Natural killer cell (primary cell): ENCODE measurements at regions not wholly inside any gene's neighbourhood (a gene's known extent, or its start where the extent isn't known, plus 50 kb on each side); places are given as distances from the start of the nearest gene placed in this dataset.
"Not testable (repeated sequence)": the region's sequence is repeated elsewhere in the genome, so short reads cannot be mapped to it uniquely, and the experiment has no call there.

Source experiments
- ATAC-seq, 3 donors: fragments of 150-1000 bp in 2 of 3; fragments of 200-7000 bp in 1 of 3; cut with Tn5 transposase; 1 replicate in 1 of 3; 2 replicates in 2 of 3; pipeline ENCODE4 v1.10.0; 2021; ENCODE audit warnings: mild to moderate bottlenecking in 2 of 3, moderate library complexity in 2 of 3
- DNase-seq, 2 donors: peaks; one replicate each; pipeline versions ENCODE4 v3.0.0 to v3.0.0-alpha.2; 2013 to 2021; ENCODE audit warnings: mixed read lengths in 1 of 2
- H3K27ac ChIP-seq: one replicate; pipeline ENCODE4 v1.5.1; 2013; ENCODE audit warnings: mild to moderate bottlenecking, low read length
- H3K27me3 ChIP-seq: one replicate; pipeline ENCODE4 v1.6.1; 2013; ENCODE audit warnings: low read length; ENCODE audit not compliant: control insufficient read depth, insufficient read depth
- H3K36me3 ChIP-seq: one replicate; pipeline ENCODE4 v1.6.1; 2013; ENCODE audit warnings: low read length; ENCODE audit not compliant: control insufficient read depth, insufficient read depth
- H3K4me1 ChIP-seq: one replicate; pipeline ENCODE4 v1.6.1; 2013; ENCODE audit warnings: low read length; ENCODE audit not compliant: control insufficient read depth, insufficient read depth
- H3K4me3 ChIP-seq: one replicate; pipeline ENCODE4 v1.5.1; 2013; ENCODE audit warnings: low read length
- H3K9me3 ChIP-seq: one replicate; pipeline ENCODE4 v1.6.1; 2013; ENCODE audit warnings: low read length; ENCODE audit not compliant: control insufficient read depth, insufficient read depth
- H3K27ac Mint-ChIP-seq, 2 donors: one replicate each; pipeline ENCODE4 v1.8.0; 2022; ENCODE audit warnings: mild to moderate bottlenecking in 2 of 2, mixed read lengths in 2 of 2, moderate library complexity in 1 of 2
- H3K27me3 Mint-ChIP-seq, 2 donors: one replicate each; pipeline ENCODE4 v1.8.0; 2022; ENCODE audit warnings: low read depth in 2 of 2, mixed read lengths in 2 of 2
- H3K36me3 Mint-ChIP-seq: one replicate; pipeline ENCODE4 v1.8.0; 2022; ENCODE audit warnings: mixed read lengths
- H3K4me1 Mint-ChIP-seq, 2 donors: one replicate each; pipeline ENCODE4 v1.8.0; 2022; ENCODE audit warnings: mixed read lengths in 2 of 2
- H3K4me3 Mint-ChIP-seq: one replicate; pipeline ENCODE4 v1.8.0; 2022; ENCODE audit warnings: mild to moderate bottlenecking, moderate library complexity, mixed read lengths
- H3K9me3 Mint-ChIP-seq, 2 donors: one replicate each; pipeline ENCODE4 v1.8.0; 2022; ENCODE audit warnings: mixed read lengths in 2 of 2
- WGBS: methylation state at CpG from one replicate; pipeline ENCODE4 v1.1.7; 2013; ENCODE audit warnings: missing lambda C conversion rate; ENCODE audit not compliant: insufficient coverage; 5-methylcytosine and 5-hydroxymethylcytosine counted together
- intact Hi-C: fragments of 100-400 bp; cut with micrococcal nuclease; formaldehyde crosslinking; loops from one replicate; pipeline ENCODE4 v1.14.2; 2022
- TF ChIP-seq, protein P1 (sequence below): fragments of 200-600 bp; IDR thresholded peaks from one replicate; pipeline ENCODE4 v1.8.0; 2022; ENCODE audit warnings: antibody characterized with exemption

DNA sequence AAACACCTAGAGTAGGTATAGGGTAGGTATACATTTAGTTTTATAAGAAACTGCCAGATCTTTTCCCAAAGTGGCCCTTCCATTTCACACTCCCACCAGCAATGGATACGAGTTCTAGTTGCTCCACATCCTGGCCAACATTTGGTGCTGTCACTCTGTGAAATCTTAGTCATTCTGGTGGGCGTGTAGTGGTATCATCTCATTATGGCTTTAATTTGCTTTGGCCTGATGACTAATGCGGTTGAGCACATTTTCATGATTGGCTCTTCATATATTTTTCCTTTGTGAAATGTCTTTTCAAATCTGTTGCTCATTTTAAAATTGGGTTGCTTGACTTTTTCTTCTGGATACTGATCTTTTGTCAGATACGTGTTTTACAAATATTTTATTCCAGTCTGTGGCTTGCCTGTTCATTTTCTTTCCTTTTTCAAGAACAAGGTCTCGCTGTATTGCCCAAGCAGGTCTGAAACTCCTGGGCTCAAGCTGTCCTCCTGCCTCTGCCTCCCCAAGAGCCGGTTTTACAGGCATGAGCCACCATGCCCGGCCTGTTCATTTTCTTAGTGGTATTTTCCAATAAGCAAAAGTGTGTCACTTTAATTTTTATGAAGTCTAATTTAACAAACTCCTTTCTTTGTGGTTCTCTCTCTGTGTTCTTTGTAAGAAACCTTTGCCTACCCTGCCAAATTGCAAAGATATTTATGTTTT lies 192.4 kb downstream of the SEC14L1 start:
- no peaks in the 10 kb centered on the region for H3K36me3 Mint-ChIP-seq
- 80% methylated on average over 7 of the region's 7 CpGs for WGBS
- TF ChIP-seq, protein P1, sequence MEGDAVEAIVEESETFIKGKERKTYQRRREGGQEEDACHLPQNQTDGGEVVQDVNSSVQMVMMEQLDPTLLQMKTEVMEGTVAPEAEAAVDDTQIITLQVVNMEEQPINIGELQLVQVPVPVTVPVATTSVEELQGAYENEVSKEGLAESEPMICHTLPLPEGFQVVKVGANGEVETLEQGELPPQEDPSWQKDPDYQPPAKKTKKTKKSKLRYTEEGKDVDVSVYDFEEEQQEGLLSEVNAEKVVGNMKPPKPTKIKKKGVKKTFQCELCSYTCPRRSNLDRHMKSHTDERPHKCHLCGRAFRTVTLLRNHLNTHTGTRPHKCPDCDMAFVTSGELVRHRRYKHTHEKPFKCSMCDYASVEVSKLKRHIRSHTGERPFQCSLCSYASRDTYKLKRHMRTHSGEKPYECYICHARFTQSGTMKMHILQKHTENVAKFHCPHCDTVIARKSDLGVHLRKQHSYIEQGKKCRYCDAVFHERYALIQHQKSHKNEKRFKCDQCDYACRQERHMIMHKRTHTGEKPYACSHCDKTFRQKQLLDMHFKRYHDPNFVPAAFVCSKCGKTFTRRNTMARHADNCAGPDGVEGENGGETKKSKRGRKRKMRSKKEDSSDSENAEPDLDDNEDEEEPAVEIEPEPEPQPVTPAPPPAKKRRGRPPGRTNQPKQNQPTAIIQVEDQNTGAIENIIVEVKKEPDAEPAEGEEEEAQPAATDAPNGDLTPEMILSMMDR, result no peak
- DNase-seq, result peak; percentile 13 to 55
- peak in 1 of 3 donors; percentile 35 for ATAC-seq
- H3K4me3 Mint-ChIP-seq, result peak overlapping the region; percentile 82
- H3K4me1 Mint-ChIP-seq, result peaks cover 26 to 33% of the 10 kb centered on the region in 2 donors
- Histone ChIP-seq H3K4me3 (no peak overlapping the region), H3K4me1 (peaks cover 43% of the 10 kb centered on the region), H3K27me3 (no peaks in the 10 kb centered on the region), H3K27ac (peak overlapping the region; percentile 40), H3K9me3 (peaks cover 4% of the 10 kb centered on the region), H3K36me3 (no peaks in the 10 kb centered on the region)
- intact Hi-C loops, result loop anchor here (1.0 to 5.0 kb wide), 3 partner anchors 9 to 108 kb away; no protein-coding TSS in a partner anchor
- no peaks in the 10 kb centered on the region for H3K27me3 Mint-ChIP-seq
- no peaks in the 10 kb centered on the region for H3K9me3 Mint-ChIP-seq
- H3K27ac Mint-ChIP-seq, result peak overlapping the region; percentile 83 to 96

DNA sequence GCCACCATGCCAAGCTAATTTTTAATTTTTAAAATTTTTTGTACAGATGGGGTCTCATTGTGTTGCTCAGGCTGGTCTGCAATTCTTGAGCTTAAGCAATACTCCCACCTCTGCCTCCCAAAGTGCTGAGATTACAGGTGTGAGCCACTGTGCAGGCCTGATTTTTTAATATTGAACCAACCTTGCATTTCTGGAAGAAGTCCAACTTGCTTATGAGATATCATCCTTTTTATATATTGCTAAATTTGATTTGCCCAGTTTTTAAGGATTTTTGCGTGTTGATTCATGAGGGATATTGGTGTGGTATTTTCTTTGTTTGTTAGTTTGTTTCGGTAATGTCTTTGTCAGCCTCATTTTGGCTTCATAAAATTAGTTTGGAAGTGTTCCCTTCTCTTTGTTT lies 196.4 kb downstream of the SEC14L1 start:
- ATAC-seq (no peak), DNase-seq (no peak)
- H3K4me1 ChIP-seq, result peaks cover 31% of the 10 kb centered on the region
- H3K27ac ChIP-seq, result no peak overlapping the region
- H3K4me3 ChIP-seq, result no peak overlapping the region
- intact Hi-C loops, result no loop called here
- Mint-ChIP-seq H3K36me3 (no peaks in the 10 kb centered on the region), H3K4me1 (peaks cover 30 to 34% of the 10 kb centered on the region in 2 donors), H3K9me3 (no peaks in the 10 kb centered on the region), H3K4me3 (no peak overlapping the region), H3K27me3 (no peaks in the 10 kb centered on the region), H3K27ac (no peak overlapping the region)
- WGBS, result 100% methylated on average over 2 of the region's 2 CpGs
- peaks cover 4% of the 10 kb centered on the region for H3K9me3 ChIP-seq
- H3K27me3 ChIP-seq, result no peaks in the 10 kb centered on the region
- TF ChIP-seq, protein P1, result no peak
- H3K36me3 ChIP-seq, result no peaks in the 10 kb centered on the region

DNA sequence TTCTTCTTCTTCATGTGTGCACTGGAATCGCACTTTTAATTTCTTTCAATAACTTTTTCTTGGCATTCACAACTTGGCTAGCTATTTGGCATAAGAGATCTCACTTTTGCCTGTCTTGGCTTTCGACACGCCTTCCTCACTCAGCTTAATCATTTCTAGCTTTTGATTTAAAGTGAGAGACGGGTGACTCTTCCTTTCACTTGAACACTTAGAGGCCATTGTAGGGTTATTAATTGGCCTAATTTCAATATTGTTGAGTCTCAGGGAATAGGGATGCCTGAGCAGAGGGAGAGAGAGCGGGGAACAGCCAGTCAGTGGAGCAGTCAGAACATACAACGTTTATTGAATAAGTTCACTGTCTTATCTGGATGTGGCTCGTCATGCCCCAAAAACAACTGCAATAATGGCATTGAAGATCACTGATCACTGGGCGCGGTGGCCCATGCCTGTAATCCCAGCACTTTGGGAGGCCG lies 200.3 kb downstream of the SEC14L1 start:
- peak overlapping the region; percentile 28 for H3K27ac ChIP-seq
- no peak for ATAC-seq

DNA sequence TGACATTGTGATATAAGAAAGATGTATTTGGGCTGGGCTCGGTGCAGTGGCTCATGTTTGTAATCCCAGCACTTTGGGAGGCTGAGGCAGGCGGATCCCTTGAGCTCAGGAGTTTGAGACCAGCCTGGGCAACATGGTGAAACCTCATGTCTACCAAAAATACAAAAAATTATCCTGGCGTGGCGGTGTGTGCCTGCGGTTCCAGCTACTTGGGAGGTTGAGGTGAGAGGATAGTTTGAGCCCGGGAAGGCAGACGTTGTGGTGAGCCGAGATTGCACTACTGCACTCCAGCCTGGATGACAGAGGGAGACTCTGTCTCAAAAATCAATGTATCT lies 201.9 kb downstream of the SEC14L1 start:
- Mint-ChIP-seq H3K4me3 (peak overlapping the region; percentile 83), H3K4me1 (peaks cover 52 to 53% of the 10 kb centered on the region in 2 donors), H3K27ac (peak overlapping the region; percentile 79 to 89)
- 14% methylated on average over 7 of the region's 8 CpGs for WGBS
- intact Hi-C loops, result loop anchor here (1.0 to 2.0 kb wide), 3 partner anchors 9 to 103 kb away; no protein-coding TSS in a partner anchor
- H3K9me3 ChIP-seq, H3K36me3 Mint-ChIP-seq, H3K27me3 ChIP-seq, H3K27me3 Mint-ChIP-seq, H3K4me3 ChIP-seq, H3K9me3 Mint-ChIP-seq, H3K36me3 ChIP-seq: not testable (repeated sequence)
- Histone ChIP-seq H3K4me1 (peaks cover 43% of the 10 kb centered on the region), H3K27ac (peak overlapping the region; percentile 63)
- peak in 1 of 2 donors; percentile 22 for DNase-seq
- ATAC-seq, result peak in 2 of 3 donors; percentile 4 to 6

More for the DNA sequence above, 200.3 kb downstream of the SEC14L1 start:
- no peaks in the 10 kb centered on the region for H3K27me3 ChIP-seq
- no peaks in the 10 kb centered on the region for H3K36me3 ChIP-seq
- Mint-ChIP-seq H3K4me1 (peaks cover 44 to 48% of the 10 kb centered on the region in 2 donors), H3K36me3 (no peaks in the 10 kb centered on the region), H3K4me3 (peak overlapping the region; percentile 83), H3K9me3 (no peaks in the 10 kb centered on the region), H3K27me3 (no peaks in the 10 kb centered on the region), H3K27ac (peak overlapping the region; percentile 79 to 89)
- H3K4me3 ChIP-seq, result no peak overlapping the region
- H3K4me1 ChIP-seq, result peaks cover 43% of the 10 kb centered on the region
- no peak for DNase-seq
- intact Hi-C loops, result no loop called here
- WGBS, result 73% methylated on average over 10 of the region's 10 CpGs
- TF ChIP-seq, protein P1, result no peak
- H3K9me3 ChIP-seq, result peaks cover 4% of the 10 kb centered on the region
